Tibial nerve (tissue), 4 donors: ENCODE measurements at regions not wholly inside any gene's neighbourhood (a gene's known extent, or its start where the extent isn't known, plus 50 kb on each side); places are given as distances from the start of the nearest gene placed in this dataset.

Source experiments
- CTCF ChIP-seq, 5 experiments: fragments of 200-600 bp in 3 of 5; fragments of 450-650 bp in 2 of 5; sonication (generic) in 3 of 5; IDR thresholded peaks; one replicate each; pipeline ENCODE4 v1.5.1; 2016 to 2019; ENCODE audit warnings: antibody characterized with exemption in 5 of 5, mild to moderate bottlenecking in 3 of 5, moderate library complexity in 2 of 5
- EP300 ChIP-seq, 2 donors: sonication (generic); formaldehyde crosslinking; IDR thresholded peaks; one replicate each; pipeline ENCODE4 v1.6.1; 2017; ENCODE audit warnings: antibody characterized with exemption in 2 of 2, mild to moderate bottlenecking in 1 of 2
- POLR2A ChIP-seq, 2 donors: fragments of 450-650 bp; IDR thresholded peaks; one replicate each; pipeline ENCODE4 v1.6.1; 2017; ENCODE audit warnings: antibody characterized with exemption in 2 of 2, mild to moderate bottlenecking in 2 of 2, moderate library complexity in 2 of 2

- TF ChIP-seq CTCF (IDR thresholded peaks at IDR 0.05) (no peak), POLR2A (IDR thresholded peaks at IDR 0.05) (no peak), EP300 (IDR thresholded peaks at IDR 0.05) (no peak)
These were observed 152.3 kb upstream of the PRDX4 start for GRCh38 chrX:23515028-23515427.
